ENCODE measurements at regions not wholly inside any gene's neighbourhood (a gene's known extent, or its start where the extent isn't known, plus 50 kb on each side); places are given as distances from the start of the nearest gene placed in this dataset.

- TF ChIP-seq POLR2AphosphoS5 (IDR thresholded peaks at IDR 0.05) (no peak), EZH2 (IDR thresholded peaks at IDR 0.05; ENCODE audit: borderline replicate concordance, insufficient read depth, low read length, poor library complexity, severe bottlenecking) (no peak), CTCF (IDR thresholded peaks at IDR 0.05; ENCODE audit: poor library complexity, severe bottlenecking) (no peak), RAD21 (conservative IDR thresholded peaks at IDR 0.05) (no peak), TAF1 (IDR thresholded peaks at IDR 0.05; ENCODE audit: low read depth) (no peak), SMC3 (conservative IDR thresholded peaks at IDR 0.05; ENCODE audit: poor library complexity) (no peak), EP300 (conservative IDR thresholded peaks at IDR 0.05; ENCODE audit: poor library complexity, severe bottlenecking) (no peak), MXI1 (conservative IDR thresholded peaks at IDR 0.05; ENCODE audit: poor library complexity, severe bottlenecking) (no peak)
These were observed 99.0 kb downstream of the ZPLD1 start for GRCh38 chr3:102533784-102534183.
